ENCODE measurements at regions not wholly inside any gene's neighbourhood (a gene's known extent, or its start where the extent isn't known, plus 50 kb on each side); places are given as distances from the start of the nearest gene placed in this dataset.

GRCh38 chr21:35850029-35850428 lies 210.3 kb downstream of the SETD4 start:
- TF ChIP-seq SIN3A (IDR thresholded peaks at IDR 0.05; ENCODE audit: borderline replicate concordance, low read depth, low read length) = no peak
- no peak for TF ChIP-seq FOXJ3 (CRISPR knock-in tag; IDR thresholded peaks at IDR 0.05)
- TF ChIP-seq CTCF (IDR thresholded peaks at IDR 0.05) = no peak
- no peak for TF ChIP-seq REST (IDR thresholded peaks at IDR 0.05; ENCODE audit: low read depth, low read length)
- no peak for TF ChIP-seq POLR2AphosphoS5 (IDR thresholded peaks at IDR 0.05; ENCODE audit: low read depth, low read length)
- TF ChIP-seq GABPA (IDR thresholded peaks at IDR 0.05; ENCODE audit: low read depth) = no peak

Data from SK-N-SH (cell line).